Activated naive CD8-positive, alpha-beta T cell treated with anti-CD3 and anti-CD28 coated beads, Interleukin-2, amount 10 ng/mL, durations not matched to agents 7 days and 5 days (primary cell): ENCODE measurements at regions not wholly inside any gene's neighbourhood (a gene's known extent, or its start where the extent isn't known, plus 50 kb on each side); places are given as distances from the start of the nearest gene placed in this dataset.
"Not testable (repeated sequence)": the region's sequence is repeated elsewhere in the genome, so short reads cannot be mapped to it uniquely, and the experiment has no call there.

Source experiments
- ATAC-seq: fragments of 150-1000 bp; cut with Tn5 transposase; one replicate; pipeline ENCODE4 v1.10.0; 2021; ENCODE audit warnings: low read depth, moderate library complexity
- POLR2A ChIA-PET: fragments of 350-600 bp; sonication (Branson Sonifier 250); formaldehyde crosslinking; loops from one replicate; lab custom pipeline; 2021; ENCODE audit warnings: antibody characterized with exemption; lab: Charles Lee
- DNase-seq: peaks from one replicate; pipeline ENCODE4 v3.0.0; 2021
- H3K27ac Mint-ChIP-seq: one replicate; pipeline ENCODE4 v1.8.0; 2022; ENCODE audit warnings: mild to moderate bottlenecking, mixed read lengths
- H3K27me3 Mint-ChIP-seq: one replicate; pipeline ENCODE4 v1.8.0; 2022; ENCODE audit warnings: mild to moderate bottlenecking, moderate library complexity, mixed read lengths
- H3K36me3 Mint-ChIP-seq: one replicate; pipeline ENCODE4 v1.8.0; 2021; ENCODE audit warnings: mild to moderate bottlenecking, mixed read lengths
- H3K4me1 Mint-ChIP-seq: one replicate; pipeline ENCODE4 v1.8.0; 2021; ENCODE audit warnings: mixed read lengths
- H3K4me3 Mint-ChIP-seq: one replicate; pipeline ENCODE4 v1.8.0; 2022; ENCODE audit warnings: mild to moderate bottlenecking, moderate library complexity, mixed read lengths
- H3K9me3 Mint-ChIP-seq: one replicate; pipeline ENCODE4 v1.8.0; 2021; ENCODE audit warnings: mixed read lengths

GRCh38 chr15:79782307-79782706 is 114.5 kb downstream of the MTHFS start:
- H3K4me1 Mint-ChIP-seq, H3K27ac Mint-ChIP-seq, H3K4me3 Mint-ChIP-seq, DNase-seq, POLR2A ChIA-PET, ATAC-seq, H3K36me3 Mint-ChIP-seq: not testable (repeated sequence)
- Mint-ChIP-seq H3K9me3 (peaks cover 17% of the 10 kb centered on the region), H3K27me3 (peaks cover 24% of the 10 kb centered on the region)
